ENCODE measurements at regions not wholly inside any gene's neighbourhood (a gene's known extent, or its start where the extent isn't known, plus 50 kb on each side); places are given as distances from the start of the nearest gene placed in this dataset.

- TF ChIP-seq CTCF (IDR thresholded peaks at IDR 0.05) (no peak), POLR2A (IDR thresholded peaks at IDR 0.05) (no peak), EP300 (IDR thresholded peaks at IDR 0.05; ENCODE audit: low read depth) (no peak), POLR2AphosphoS5 (IDR thresholded peaks at IDR 0.05) (no peak)
These were observed 1014.8 kb downstream of the NR2F1-AS1 start for GRCh38 chr5:92566113-92566786.
